ENCODE measurements at regions not wholly inside any gene's neighbourhood (a gene's known extent, or its start where the extent isn't known, plus 50 kb on each side); places are given as distances from the start of the nearest gene placed in this dataset.
A peak's percentile ranks its signal among the peaks of the same experiment; 100 is the strongest.
"Not testable (repeated sequence)": the region's sequence is repeated elsewhere in the genome, so short reads cannot be mapped to it uniquely, and the experiment has no call there.

DNA sequence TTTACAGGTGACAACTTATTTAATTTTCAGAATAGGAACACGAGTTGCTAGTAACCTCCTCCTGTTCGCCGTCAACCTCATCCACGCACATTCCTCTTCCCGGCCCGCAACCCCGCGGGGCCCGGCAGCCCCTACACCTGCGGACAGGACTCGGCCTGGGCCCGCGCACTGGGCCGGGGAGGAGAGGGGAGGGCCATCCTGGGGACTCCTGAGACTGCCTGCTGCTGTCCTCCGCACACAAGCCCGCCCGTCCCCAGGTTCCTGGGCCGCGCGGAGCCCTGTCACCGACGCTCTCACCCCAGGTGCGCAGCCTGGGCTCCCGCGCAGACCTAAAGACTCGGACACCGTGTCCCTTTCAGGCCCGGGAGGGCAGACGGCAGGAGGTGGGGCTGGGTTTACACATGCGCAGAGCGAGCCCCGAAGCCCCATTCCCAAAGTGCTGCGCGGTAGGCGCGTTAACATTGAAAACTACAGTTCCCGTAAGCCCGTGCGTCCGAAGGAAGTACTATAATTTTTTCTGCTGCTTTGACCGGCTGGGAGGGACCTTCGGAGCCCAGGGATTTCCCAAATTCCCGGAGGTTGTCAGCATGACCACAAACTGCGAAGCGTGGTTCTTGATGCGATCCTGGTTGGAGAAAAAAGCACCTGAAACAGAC is 108.8 kb downstream of the SPATA31A1 start:
- not testable (repeated sequence) for TF ChIP-seq RNF2 (IDR thresholded peaks at IDR 0.05; ENCODE audit: borderline replicate concordance, low read depth); CHD2 (IDR thresholded peaks at IDR 0.05; ENCODE audit: low read length, partially characterized antibody); EP300 (IDR thresholded peaks at IDR 0.05); RCOR1 (IDR thresholded peaks at IDR 0.05; ENCODE audit: low read depth, low read length); MAFK (IDR thresholded peaks at IDR 0.05; ENCODE audit: partially characterized antibody)
- TF ChIP-seq, protein P1, sequence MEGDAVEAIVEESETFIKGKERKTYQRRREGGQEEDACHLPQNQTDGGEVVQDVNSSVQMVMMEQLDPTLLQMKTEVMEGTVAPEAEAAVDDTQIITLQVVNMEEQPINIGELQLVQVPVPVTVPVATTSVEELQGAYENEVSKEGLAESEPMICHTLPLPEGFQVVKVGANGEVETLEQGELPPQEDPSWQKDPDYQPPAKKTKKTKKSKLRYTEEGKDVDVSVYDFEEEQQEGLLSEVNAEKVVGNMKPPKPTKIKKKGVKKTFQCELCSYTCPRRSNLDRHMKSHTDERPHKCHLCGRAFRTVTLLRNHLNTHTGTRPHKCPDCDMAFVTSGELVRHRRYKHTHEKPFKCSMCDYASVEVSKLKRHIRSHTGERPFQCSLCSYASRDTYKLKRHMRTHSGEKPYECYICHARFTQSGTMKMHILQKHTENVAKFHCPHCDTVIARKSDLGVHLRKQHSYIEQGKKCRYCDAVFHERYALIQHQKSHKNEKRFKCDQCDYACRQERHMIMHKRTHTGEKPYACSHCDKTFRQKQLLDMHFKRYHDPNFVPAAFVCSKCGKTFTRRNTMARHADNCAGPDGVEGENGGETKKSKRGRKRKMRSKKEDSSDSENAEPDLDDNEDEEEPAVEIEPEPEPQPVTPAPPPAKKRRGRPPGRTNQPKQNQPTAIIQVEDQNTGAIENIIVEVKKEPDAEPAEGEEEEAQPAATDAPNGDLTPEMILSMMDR (IDR thresholded peaks at IDR 0.05), result not testable (repeated sequence)
- TF ChIP-seq POLR2A (IDR thresholded peaks at IDR 0.05; ENCODE audit: low read length), result peak; percentile 32

Measured in A549 (cell line).